Neural progenitor cell (in vitro differentiated cells): ENCODE measurements at regions not wholly inside any gene's neighbourhood (a gene's known extent, or its start where the extent isn't known, plus 50 kb on each side); places are given as distances from the start of the nearest gene placed in this dataset.

Experiments used
- DNase-seq: peaks from one replicate; pipeline ENCODE4 v3.0.0-alpha.2; 2016; ENCODE audit warnings: low spot score
- H2AFZ ChIP-seq: fragments of 200-600 bp; sonication (generic); replicated peaks from 2 replicates; pipeline ENCODE4 v1.6.1; 2016; ENCODE audit warnings: antibody characterized with exemption
- H3F3A ChIP-seq: fragments of 200-600 bp; sonication (generic); 2 replicates; pipeline ENCODE4 v1.6.1; 2016; ENCODE audit warnings: antibody characterized with exemption, low read depth
- H3K27ac ChIP-seq: fragments of 200-600 bp; sonication (generic); 2 replicates; pipeline ENCODE4 v1.5.1; 2016; ENCODE audit warnings: mild to moderate bottlenecking
- H3K27me3 ChIP-seq: fragments of 200-600 bp; sonication (generic); 2 replicates; pipeline ENCODE4 v1.6.1; 2016; ENCODE audit warnings: mild to moderate bottlenecking, moderate library complexity
- H3K36me3 ChIP-seq: fragments of 200-600 bp; sonication (generic); 2 replicates; pipeline ENCODE4 v1.5.1; 2016
- H3K4me1 ChIP-seq: fragments of 200-600 bp; sonication (generic); 2 replicates; pipeline ENCODE4 v1.6.1; 2016; ENCODE audit warnings: mixed run types
- H3K4me2 ChIP-seq: fragments of 200-600 bp; sonication (generic); 2 replicates; pipeline ENCODE4 v1.6.1; 2016
- H3K4me3 ChIP-seq: fragments of 200-600 bp; sonication (generic); 2 replicates; pipeline ENCODE4 v1.5.1; 2016
- H3K79me2 ChIP-seq: fragments of 200-600 bp; sonication (generic); 2 replicates; pipeline ENCODE4 v1.6.1; 2016; ENCODE audit warnings: low read depth
- H3K9ac ChIP-seq: fragments of 200-600 bp; sonication (generic); 2 replicates; pipeline ENCODE4 v1.6.1; 2016
- H3K9me3 ChIP-seq: fragments of 200-600 bp; sonication (generic); 2 replicates; pipeline ENCODE4 v1.5.1; 2016; ENCODE audit warnings: low read depth
- H4K20me1 ChIP-seq: fragments of 200-600 bp; sonication (generic); 2 replicates; pipeline ENCODE4 v1.6.1; 2016; ENCODE audit warnings: low read depth
- H3K27ac Mint-ChIP-seq: 3 replicates; pipeline ENCODE4 v1.8.0; 2021; ENCODE audit warnings: mixed read lengths
- H3K27me3 Mint-ChIP-seq: 2 replicates; pipeline ENCODE4 v1.8.0; 2022; ENCODE audit warnings: low read depth, mild to moderate bottlenecking, inconsistent platforms, moderate library complexity, mixed read lengths; ENCODE audit not compliant: insufficient read depth
- H3K36me3 Mint-ChIP-seq: 3 replicates; pipeline ENCODE4 v1.8.0; 2021; ENCODE audit warnings: mixed read lengths
- H3K4me1 Mint-ChIP-seq: 3 replicates; pipeline ENCODE4 v1.8.0; 2021; ENCODE audit warnings: mixed read lengths
- H3K4me3 Mint-ChIP-seq: 3 replicates; pipeline ENCODE4 v1.8.0; 2021; ENCODE audit warnings: mild to moderate bottlenecking, moderate library complexity, mixed read lengths
- H3K9me3 Mint-ChIP-seq: 3 replicates; pipeline ENCODE4 v1.8.0; 2020; ENCODE audit warnings: mixed read lengths
- CTCF ChIP-seq: fragments of 200-600 bp; sonication (generic); IDR thresholded peaks from 2 replicates; pipeline ENCODE4 v1.5.1; 2017; ENCODE audit warnings: antibody characterized with exemption, mild to moderate bottlenecking
- EZH2 ChIP-seq: fragments of 200-600 bp; sonication (generic); IDR thresholded peaks from 2 replicates; pipeline ENCODE4 v1.6.1; 2017; ENCODE audit warnings: antibody characterized with exemption, mild to moderate bottlenecking, moderate library complexity
- EZH2phosphoT487 ChIP-seq: fragments of 200-600 bp; sonication (generic); IDR thresholded peaks from 2 replicates; pipeline ENCODE4 v1.6.1; 2017; ENCODE audit warnings: antibody characterized with exemption

GRCh38 chr6:8941577-8941976, 506.2 kb upstream of the SLC35B3 start:
- Mint-ChIP-seq H3K4me3 (no peak overlapping the region), H3K36me3 (no peaks in the 10 kb centered on the region), H3K9me3 (peaks cover 5% of the 10 kb centered on the region), H3K27ac (no peak overlapping the region), H3K4me1 (peaks cover 3% of the 10 kb centered on the region), H3K27me3 (peaks cover 3% of the 10 kb centered on the region)
- no peak overlapping the region for H2AFZ ChIP-seq
- H3F3A ChIP-seq, result no peaks in the 10 kb centered on the region
- H3K4me1 ChIP-seq, result peaks cover 14% of the 10 kb centered on the region
- H3K36me3 ChIP-seq, result no peaks in the 10 kb centered on the region
- H3K9me3 ChIP-seq, result no peaks in the 10 kb centered on the region
- no peak for TF ChIP-seq EZH2
- TF ChIP-seq EZH2phosphoT487, result no peak
- TF ChIP-seq CTCF, result no peak
- H3K27ac ChIP-seq, result no peak overlapping the region
- H3K4me2 ChIP-seq, result no peak overlapping the region
- H3K79me2 ChIP-seq, result no peaks in the 10 kb centered on the region
- H3K9ac ChIP-seq, result no peak overlapping the region
- no peak for DNase-seq
- no peaks in the 10 kb centered on the region for H4K20me1 ChIP-seq
- H3K4me3 ChIP-seq, result no peak overlapping the region
- H3K27me3 ChIP-seq, result no peaks in the 10 kb centered on the region

- H3F3A ChIP-seq, result no peaks in the 10 kb centered on the region
- no peaks in the 10 kb centered on the region for H3K36me3 ChIP-seq
- H2AFZ ChIP-seq, result no peak overlapping the region
- H4K20me1 ChIP-seq, result no peaks in the 10 kb centered on the region
- no peaks in the 10 kb centered on the region for H3K79me2 ChIP-seq
- H3K4me2 ChIP-seq, result no peak overlapping the region
- peaks cover 14% of the 10 kb centered on the region for H3K4me1 ChIP-seq
- no peaks in the 10 kb centered on the region for H3K36me3 Mint-ChIP-seq
- no peak for DNase-seq
- H3K9me3 ChIP-seq, result no peaks in the 10 kb centered on the region
- no peaks in the 10 kb centered on the region for H3K27me3 ChIP-seq
- no peak overlapping the region for H3K27ac Mint-ChIP-seq
- no peak overlapping the region for H3K27ac ChIP-seq
- H3K4me3 ChIP-seq, result no peak overlapping the region
- TF ChIP-seq CTCF (no peak), EZH2phosphoT487 (no peak), EZH2 (no peak)
- peaks cover 3% of the 10 kb centered on the region for H3K9me3 Mint-ChIP-seq
- peaks cover 3% of the 10 kb centered on the region for H3K4me1 Mint-ChIP-seq
- no peak overlapping the region for H3K4me3 Mint-ChIP-seq
- H3K27me3 Mint-ChIP-seq, result peaks cover 3% of the 10 kb centered on the region
- no peak overlapping the region for H3K9ac ChIP-seq
Observed at GRCh38 chr6:8940356-8940755, 505.0 kb upstream of the SLC35B3 start.

GRCh38 chr6:8939615-8940014, 504.3 kb upstream of the SLC35B3 start:
- no peak for DNase-seq
- H3K27me3 Mint-ChIP-seq, result peaks cover 3% of the 10 kb centered on the region
- no peak overlapping the region for H3K27ac Mint-ChIP-seq
- Histone ChIP-seq H4K20me1 (no peaks in the 10 kb centered on the region), H3K9ac (no peak overlapping the region), H3K79me2 (no peaks in the 10 kb centered on the region), H3K9me3 (no peaks in the 10 kb centered on the region), H2AFZ (no peak overlapping the region), H3K27me3 (no peaks in the 10 kb centered on the region), H3K36me3 (no peaks in the 10 kb centered on the region), H3K27ac (no peak overlapping the region), H3F3A (no peaks in the 10 kb centered on the region), H3K4me3 (no peak overlapping the region), H3K4me2 (no peak overlapping the region), H3K4me1 (peaks cover 10% of the 10 kb centered on the region)
- no peak for TF ChIP-seq EZH2phosphoT487
- TF ChIP-seq EZH2, result no peak
- TF ChIP-seq CTCF, result no peak
- H3K4me3 Mint-ChIP-seq, result no peak overlapping the region
- peaks cover 3% of the 10 kb centered on the region for H3K4me1 Mint-ChIP-seq
- no peaks in the 10 kb centered on the region for H3K36me3 Mint-ChIP-seq
- H3K9me3 Mint-ChIP-seq, result peaks cover 3% of the 10 kb centered on the region
